Liver (tissue), 8 donors: ENCODE measurements at regions not wholly inside any gene's neighbourhood (a gene's known extent, or its start where the extent isn't known, plus 50 kb on each side); places are given as distances from the start of the nearest gene placed in this dataset.

Experiments
- DNase-seq: peaks from one replicate; pipeline ENCODE4 v3.0.0-alpha.2; 2017; ENCODE audit warnings: low spot score
- H3K27ac ChIP-seq, 2 donors: one replicate each; pipeline ENCODE4 v1.7.0; 2013; ENCODE audit warnings: inconsistent platforms in 2 of 2, low read length in 2 of 2, control low read depth in 1 of 2, low read depth in 1 of 2, mild to moderate bottlenecking in 1 of 2
- H3K27me3 ChIP-seq, 4 donors: one replicate each; pipeline versions ENCODE4 v1.6.1 to v1.7.0; 2013; ENCODE audit warnings: low read length in 3 of 4, inconsistent platforms in 1 of 4, mild to moderate bottlenecking in 1 of 4, moderate library complexity in 1 of 4; ENCODE audit not compliant: control insufficient read depth in 4 of 4, insufficient read depth in 4 of 4
- H3K36me3 ChIP-seq, 4 donors: one replicate each; pipeline versions ENCODE4 v1.6.1 to v1.7.0; 2013; ENCODE audit warnings: low read length in 3 of 4, mild to moderate bottlenecking in 3 of 4, low read depth in 1 of 4, moderate library complexity in 1 of 4; ENCODE audit not compliant: control insufficient read depth in 4 of 4, insufficient read depth in 3 of 4
- H3K4me1 ChIP-seq, 4 donors: one replicate each; pipeline versions ENCODE4 v1.6.1 to v1.7.0; 2013; ENCODE audit warnings: low read length in 3 of 4, mild to moderate bottlenecking in 3 of 4, moderate library complexity in 1 of 4; ENCODE audit not compliant: control insufficient read depth in 4 of 4, insufficient read depth in 4 of 4
- H3K4me3 ChIP-seq, 3 donors: one replicate each; pipeline versions ENCODE4 v1.6.1 to v1.7.0; 2013; ENCODE audit warnings: low read length in 3 of 3, control low read depth in 1 of 3, low read depth in 1 of 3, mild to moderate bottlenecking in 1 of 3
- H3K9ac ChIP-seq, 2 donors: one replicate each; pipeline ENCODE4 v1.7.0; 2013; ENCODE audit warnings: low read length in 2 of 2, mild to moderate bottlenecking in 2 of 2, moderate library complexity in 2 of 2, control low read depth in 1 of 2, low read depth in 1 of 2
- H3K9me3 ChIP-seq, 4 donors: one replicate each; pipeline versions ENCODE4 v1.6.1 to v1.7.0; 2013; ENCODE audit warnings: low read length in 3 of 4; ENCODE audit not compliant: control insufficient read depth in 4 of 4
- EGR1 ChIP-seq, 2 donors: IDR thresholded peaks; 2 replicates each; pipeline ENCODE4 v1.6.1; 2016 to 2018; ENCODE audit warnings: antibody characterized with exemption in 2 of 2, low read depth in 2 of 2
- FOXA1 ChIP-seq: IDR thresholded peaks from 2 replicates; pipeline ENCODE4 v1.6.1; 2016; ENCODE audit warnings: antibody characterized with exemption
- FOXA2 ChIP-seq: IDR thresholded peaks from 2 replicates; pipeline ENCODE4 v1.6.1; 2016; ENCODE audit warnings: antibody characterized with exemption
- HNF4A ChIP-seq, 2 donors: conservative IDR thresholded peaks; 2 replicates each; pipeline ENCODE4 v1.6.1; 2016; ENCODE audit warnings: antibody characterized with exemption in 2 of 2, mild to moderate bottlenecking in 2 of 2
- HNF4G ChIP-seq: IDR thresholded peaks from 2 replicates; pipeline ENCODE4 v1.6.1; 2016; ENCODE audit warnings: antibody characterized with exemption
- JUND ChIP-seq, 2 donors: IDR thresholded peaks; 2 replicates each; pipeline ENCODE4 v1.6.1; 2016; ENCODE audit warnings: antibody characterized with exemption in 2 of 2
- NR2F2 ChIP-seq: IDR thresholded peaks from 2 replicates; pipeline ENCODE4 v1.6.1; 2016; ENCODE audit warnings: antibody characterized with exemption
- RAD21 ChIP-seq, 2 donors: IDR thresholded peaks; 2 replicates each; pipeline ENCODE4 v1.6.1; 2016; ENCODE audit warnings: antibody characterized with exemption in 2 of 2, mild to moderate bottlenecking in 2 of 2
- RXRA ChIP-seq, 2 donors: IDR thresholded peaks; 2 replicates each; pipeline ENCODE4 v1.6.1; 2017 to 2018; ENCODE audit warnings: antibody characterized with exemption in 2 of 2, mild to moderate bottlenecking in 1 of 2
- SP1 ChIP-seq: IDR thresholded peaks from 2 replicates; pipeline ENCODE4 v1.6.1; 2018; ENCODE audit warnings: antibody characterized with exemption, mild to moderate bottlenecking
- TAF1 ChIP-seq: conservative IDR thresholded peaks from 2 replicates; pipeline ENCODE4 v1.6.1; 2016; ENCODE audit warnings: antibody characterized with exemption, mild to moderate bottlenecking
- YY1 ChIP-seq: IDR thresholded peaks from 2 replicates; pipeline ENCODE4 v1.6.1; 2016; ENCODE audit warnings: antibody characterized with exemption, mild to moderate bottlenecking
- WGBS: extraction: QIAGEN DNeasy Blood & Tissue Kit; methylation state at CpG from one replicate; pipeline ENCODE4 v1.1.7; 2013; 5-methylcytosine and 5-hydroxymethylcytosine counted together
- TF ChIP-seq, protein P1 (sequence below): IDR thresholded peaks from 2 replicates; pipeline ENCODE4 v1.6.1; 2016; ENCODE audit warnings: antibody characterized with exemption, mild to moderate bottlenecking
- TF ChIP-seq, protein P2 (sequence below): IDR thresholded peaks from 2 replicates; pipeline ENCODE4 v1.6.1; 2016; ENCODE audit warnings: antibody characterized with exemption
- TF ChIP-seq, protein P3 (sequence below): fragments of 150-350 bp; IDR thresholded peaks from 2 replicates; pipeline ENCODE4 v1.5.1; 2017; ENCODE audit warnings: improper control_type of control experiment, low read depth, low read length; ENCODE audit not compliant: missing input control
- TF ChIP-seq, protein P4 (sequence below): IDR thresholded peaks from 2 replicates; pipeline ENCODE4 v1.6.1; 2016; ENCODE audit warnings: antibody characterized with exemption
- donor health status: healthy.
- donor health status: healthy.
- donor health status: healthy.
- donor health status: healthy.
- donor health status: healthy.

DNA sequence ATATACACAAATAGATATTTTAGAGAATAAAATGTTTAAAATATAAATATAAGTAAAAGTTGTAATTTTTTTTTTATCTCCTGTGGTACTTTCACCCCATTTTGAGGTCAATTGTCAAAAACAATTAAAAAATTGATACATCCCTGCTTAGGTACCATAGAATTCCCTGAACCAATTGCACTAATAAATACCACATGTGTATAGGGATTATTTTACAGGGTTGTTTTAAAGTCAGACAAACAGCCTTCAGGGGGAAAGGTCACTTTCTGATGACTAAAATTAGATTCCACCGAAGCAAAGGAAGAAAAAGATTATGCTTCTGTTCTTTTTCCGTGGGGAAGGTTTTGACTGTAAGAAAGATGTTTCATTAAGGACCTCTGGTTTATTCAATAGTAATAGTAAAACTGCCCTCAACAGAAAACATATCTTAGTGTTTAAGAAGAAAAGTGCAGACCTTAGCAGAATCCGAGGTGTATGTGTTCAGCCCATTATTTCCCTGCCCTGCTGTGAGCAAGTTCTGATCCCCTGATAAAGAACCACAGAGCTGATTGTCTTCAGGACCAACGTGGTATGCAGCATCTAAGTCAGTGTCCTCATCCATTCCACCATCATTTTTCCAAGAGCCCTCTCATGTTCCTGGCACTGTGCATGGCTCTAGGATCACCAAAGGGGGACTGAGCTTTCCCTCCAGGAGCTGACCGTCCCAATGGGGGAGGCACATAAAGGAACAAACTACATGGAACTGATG is 132.9 kb upstream of the IL12A start:
- WGBS: 76% methylated on average over 5 of the region's 5 CpGs
- no peaks in the 10 kb centered on the region for H3K9me3 ChIP-seq
- TF ChIP-seq HNF4G: no peak
- no peak for TF ChIP-seq HNF4A (conservative IDR thresholded peaks at IDR 0.05)
- TF ChIP-seq, protein P1, sequence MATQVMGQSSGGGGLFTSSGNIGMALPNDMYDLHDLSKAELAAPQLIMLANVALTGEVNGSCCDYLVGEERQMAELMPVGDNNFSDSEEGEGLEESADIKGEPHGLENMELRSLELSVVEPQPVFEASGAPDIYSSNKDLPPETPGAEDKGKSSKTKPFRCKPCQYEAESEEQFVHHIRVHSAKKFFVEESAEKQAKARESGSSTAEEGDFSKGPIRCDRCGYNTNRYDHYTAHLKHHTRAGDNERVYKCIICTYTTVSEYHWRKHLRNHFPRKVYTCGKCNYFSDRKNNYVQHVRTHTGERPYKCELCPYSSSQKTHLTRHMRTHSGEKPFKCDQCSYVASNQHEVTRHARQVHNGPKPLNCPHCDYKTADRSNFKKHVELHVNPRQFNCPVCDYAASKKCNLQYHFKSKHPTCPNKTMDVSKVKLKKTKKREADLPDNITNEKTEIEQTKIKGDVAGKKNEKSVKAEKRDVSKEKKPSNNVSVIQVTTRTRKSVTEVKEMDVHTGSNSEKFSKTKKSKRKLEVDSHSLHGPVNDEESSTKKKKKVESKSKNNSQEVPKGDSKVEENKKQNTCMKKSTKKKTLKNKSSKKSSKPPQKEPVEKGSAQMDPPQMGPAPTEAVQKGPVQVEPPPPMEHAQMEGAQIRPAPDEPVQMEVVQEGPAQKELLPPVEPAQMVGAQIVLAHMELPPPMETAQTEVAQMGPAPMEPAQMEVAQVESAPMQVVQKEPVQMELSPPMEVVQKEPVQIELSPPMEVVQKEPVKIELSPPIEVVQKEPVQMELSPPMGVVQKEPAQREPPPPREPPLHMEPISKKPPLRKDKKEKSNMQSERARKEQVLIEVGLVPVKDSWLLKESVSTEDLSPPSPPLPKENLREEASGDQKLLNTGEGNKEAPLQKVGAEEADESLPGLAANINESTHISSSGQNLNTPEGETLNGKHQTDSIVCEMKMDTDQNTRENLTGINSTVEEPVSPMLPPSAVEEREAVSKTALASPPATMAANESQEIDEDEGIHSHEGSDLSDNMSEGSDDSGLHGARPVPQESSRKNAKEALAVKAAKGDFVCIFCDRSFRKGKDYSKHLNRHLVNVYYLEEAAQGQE: no peak
- TF ChIP-seq, protein P2, sequence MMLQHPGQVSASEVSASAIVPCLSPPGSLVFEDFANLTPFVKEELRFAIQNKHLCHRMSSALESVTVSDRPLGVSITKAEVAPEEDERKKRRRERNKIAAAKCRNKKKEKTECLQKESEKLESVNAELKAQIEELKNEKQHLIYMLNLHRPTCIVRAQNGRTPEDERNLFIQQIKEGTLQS: no peak
- no peak for TF ChIP-seq NR2F2
- no peak for TF ChIP-seq RAD21 (IDR thresholded peaks at IDR 0.05)
- TF ChIP-seq FOXA1: no peak
- no peak for TF ChIP-seq JUND (IDR thresholded peaks at IDR 0.05)
- no peak for TF ChIP-seq YY1
- TF ChIP-seq, protein P3, sequence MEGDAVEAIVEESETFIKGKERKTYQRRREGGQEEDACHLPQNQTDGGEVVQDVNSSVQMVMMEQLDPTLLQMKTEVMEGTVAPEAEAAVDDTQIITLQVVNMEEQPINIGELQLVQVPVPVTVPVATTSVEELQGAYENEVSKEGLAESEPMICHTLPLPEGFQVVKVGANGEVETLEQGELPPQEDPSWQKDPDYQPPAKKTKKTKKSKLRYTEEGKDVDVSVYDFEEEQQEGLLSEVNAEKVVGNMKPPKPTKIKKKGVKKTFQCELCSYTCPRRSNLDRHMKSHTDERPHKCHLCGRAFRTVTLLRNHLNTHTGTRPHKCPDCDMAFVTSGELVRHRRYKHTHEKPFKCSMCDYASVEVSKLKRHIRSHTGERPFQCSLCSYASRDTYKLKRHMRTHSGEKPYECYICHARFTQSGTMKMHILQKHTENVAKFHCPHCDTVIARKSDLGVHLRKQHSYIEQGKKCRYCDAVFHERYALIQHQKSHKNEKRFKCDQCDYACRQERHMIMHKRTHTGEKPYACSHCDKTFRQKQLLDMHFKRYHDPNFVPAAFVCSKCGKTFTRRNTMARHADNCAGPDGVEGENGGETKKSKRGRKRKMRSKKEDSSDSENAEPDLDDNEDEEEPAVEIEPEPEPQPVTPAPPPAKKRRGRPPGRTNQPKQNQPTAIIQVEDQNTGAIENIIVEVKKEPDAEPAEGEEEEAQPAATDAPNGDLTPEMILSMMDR: no peak
- no peak for TF ChIP-seq EGR1 (IDR thresholded peaks at IDR 0.05; ENCODE audit: low read depth in 2 of 2)
- no peak for TF ChIP-seq TAF1
- H3K9ac ChIP-seq: no peak overlapping the region
- no peak for DNase-seq
- no peaks in the 10 kb centered on the region for H3K27me3 ChIP-seq
- H3K4me3 ChIP-seq: no peak overlapping the region
- H3K4me1 ChIP-seq: peaks cover 2 to 5% (median 4%) of the 10 kb centered on the region in 4 donors
- no peak overlapping the region for H3K27ac ChIP-seq
- no peaks in the 10 kb centered on the region for H3K36me3 ChIP-seq

DNA sequence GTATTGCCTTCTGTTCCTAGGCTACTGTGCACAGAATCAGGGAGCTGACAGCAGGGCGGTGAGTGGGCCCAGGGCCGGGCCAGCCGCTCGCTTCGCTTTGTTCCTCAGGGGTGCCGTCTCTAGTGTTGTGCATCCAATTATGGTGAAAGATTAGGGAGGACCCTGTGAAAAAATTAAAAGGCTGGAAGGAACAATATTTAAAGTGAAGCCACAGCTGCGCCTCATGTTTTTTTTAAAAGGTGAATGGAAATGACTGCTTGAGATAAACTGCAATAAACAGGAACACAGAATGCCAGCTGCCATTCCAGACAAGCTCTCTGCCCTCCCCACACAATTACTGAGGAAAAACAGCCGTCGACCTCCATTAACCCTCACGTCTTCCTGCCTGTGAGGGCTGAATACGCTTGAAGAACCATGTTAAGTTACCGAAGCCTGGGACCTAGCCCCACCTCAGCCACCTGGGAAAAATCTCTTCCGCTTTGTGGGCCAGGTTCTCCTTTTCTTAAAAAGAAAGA is 132.0 kb upstream of the IL12A start:
- Histone ChIP-seq H3K9ac (no peak overlapping the region), H3K36me3 (no peaks in the 10 kb centered on the region), H3K9me3 (no peaks in the 10 kb centered on the region), H3K27me3 (no peaks in the 10 kb centered on the region), H3K27ac (no peak overlapping the region), H3K4me1 (peaks cover 0 to 5% (median 2%) of the 10 kb centered on the region in 4 donors), H3K4me3 (no peak overlapping the region)
- DNase-seq: no peak
- WGBS: 74% methylated on average over 13 of the region's 13 CpGs
- TF ChIP-seq HNF4G (no peak), TAF1 (no peak), FOXA2 (no peak), RXRA (IDR thresholded peaks at IDR 0.05) (no peak), SP1 (no peak), FOXA1 (no peak), EGR1 (IDR thresholded peaks at IDR 0.05; ENCODE audit: low read depth in 2 of 2) (no peak), YY1 (no peak)
- TF ChIP-seq, protein P2: no peak
- TF ChIP-seq, protein P4, sequence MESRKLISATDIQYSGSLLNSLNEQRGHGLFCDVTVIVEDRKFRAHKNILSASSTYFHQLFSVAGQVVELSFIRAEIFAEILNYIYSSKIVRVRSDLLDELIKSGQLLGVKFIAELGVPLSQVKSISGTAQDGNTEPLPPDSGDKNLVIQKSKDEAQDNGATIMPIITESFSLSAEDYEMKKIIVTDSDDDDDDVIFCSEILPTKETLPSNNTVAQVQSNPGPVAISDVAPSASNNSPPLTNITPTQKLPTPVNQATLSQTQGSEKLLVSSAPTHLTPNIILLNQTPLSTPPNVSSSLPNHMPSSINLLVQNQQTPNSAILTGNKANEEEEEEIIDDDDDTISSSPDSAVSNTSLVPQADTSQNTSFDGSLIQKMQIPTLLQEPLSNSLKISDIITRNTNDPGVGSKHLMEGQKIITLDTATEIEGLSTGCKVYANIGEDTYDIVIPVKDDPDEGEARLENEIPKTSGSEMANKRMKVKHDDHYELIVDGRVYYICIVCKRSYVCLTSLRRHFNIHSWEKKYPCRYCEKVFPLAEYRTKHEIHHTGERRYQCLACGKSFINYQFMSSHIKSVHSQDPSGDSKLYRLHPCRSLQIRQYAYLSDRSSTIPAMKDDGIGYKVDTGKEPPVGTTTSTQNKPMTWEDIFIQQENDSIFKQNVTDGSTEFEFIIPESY: no peak
- TF ChIP-seq, protein P3: no peak
- TF ChIP-seq, protein P1: no peak
